WTC11 (cell line): ENCODE measurements at regions not wholly inside any gene's neighbourhood (a gene's known extent, or its start where the extent isn't known, plus 50 kb on each side); places are given as distances from the start of the nearest gene placed in this dataset.

Experiments used
- ATAC-seq: fragments of 200-7000 bp; cut with Tn5 transposase; 2 replicates; pipeline ENCODE4 v1.10.0; 2021; ENCODE audit warnings: mild to moderate bottlenecking, moderate library complexity
- CTCF ChIA-PET: fragments of 300-600 bp; sonication (Branson Sonifier 250); formaldehyde crosslinking; loops from one replicate; lab custom pipeline; 2021; ENCODE audit warnings: antibody characterized with exemption; lab: Charles Lee
- POLR2A ChIA-PET: fragments of 350-600 bp; sonication (Branson Sonifier 250); formaldehyde crosslinking; loops from one replicate; lab custom pipeline; 2021; ENCODE audit warnings: antibody characterized with exemption; lab: Charles Lee
- DNase-seq: peaks from one replicate; pipeline ENCODE4 v3.0.0; 2021; ENCODE audit warnings: low spot score
- H3K27ac Mint-ChIP-seq: 2 replicates; pipeline ENCODE4 v1.8.0; 2021; ENCODE audit warnings: mixed read lengths
- H3K27me3 Mint-ChIP-seq: 2 replicates; pipeline ENCODE4 v1.8.0; 2021; ENCODE audit warnings: low read depth, mild to moderate bottlenecking, moderate library complexity, mixed read lengths
- H3K36me3 Mint-ChIP-seq: 2 replicates; pipeline ENCODE4 v1.8.0; 2021; ENCODE audit warnings: mixed read lengths
- H3K4me1 Mint-ChIP-seq: 2 replicates; pipeline ENCODE4 v1.8.0; 2022; ENCODE audit warnings: mixed read lengths
- H3K4me3 Mint-ChIP-seq: 2 replicates; pipeline ENCODE4 v1.8.0; 2021; ENCODE audit warnings: mild to moderate bottlenecking, moderate library complexity, mixed read lengths
- H3K9me3 Mint-ChIP-seq: 2 replicates; pipeline ENCODE4 v1.8.0; 2021; ENCODE audit warnings: mixed read lengths
- ATF6 ChIP-seq: sonication (generic); formaldehyde crosslinking; IDR thresholded peaks from 2 replicates; pipeline ENCODE4 v1.8.1; 2023; ENCODE audit warnings: mild to moderate bottlenecking, missing genetic modification reagents
- CBFB ChIP-seq: sonication (generic); formaldehyde crosslinking; IDR thresholded peaks from 2 replicates; pipeline ENCODE4 v1.8.1; 2022; ENCODE audit warnings: mild to moderate bottlenecking, low read depth, missing genetic modification reagents
- CREB1 ChIP-seq: sonication (generic); formaldehyde crosslinking; IDR thresholded peaks from 2 replicates; pipeline ENCODE4 v1.8.0; 2023; ENCODE audit warnings: mild to moderate bottlenecking, missing genetic modification reagents
- ETV6 ChIP-seq: sonication (generic); formaldehyde crosslinking; IDR thresholded peaks from 2 replicates; pipeline ENCODE4 v1.8.1; 2022; ENCODE audit warnings: mild to moderate bottlenecking, missing genetic modification reagents
- FOXJ3 ChIP-seq: sonication (generic); formaldehyde crosslinking; IDR thresholded peaks from 2 replicates; pipeline ENCODE4 v1.9.0; 2021; ENCODE audit warnings: missing genetic modification reagents, mild to moderate bottlenecking, borderline replicate concordance
- FOXP1 ChIP-seq: sonication (generic); formaldehyde crosslinking; IDR thresholded peaks from 2 replicates; pipeline ENCODE4 v1.8.0; 2022; ENCODE audit warnings: missing genetic modification reagents, mild to moderate bottlenecking, moderate library complexity, borderline replicate concordance
- HMGA2 ChIP-seq: fragments of 250-450 bp; sonication (Bioruptor Pico); IDR thresholded peaks from 2 replicates; pipeline ENCODE4 v1.4.0; 2021; ENCODE audit warnings: mild to moderate bottlenecking, moderate library complexity
- IRF2 ChIP-seq: sonication (generic); formaldehyde crosslinking; IDR thresholded peaks from 2 replicates; pipeline ENCODE4 v1.8.0; 2022; ENCODE audit warnings: low read depth, missing genetic modification reagents, borderline replicate concordance
- MYBL2 ChIP-seq: sonication (generic); formaldehyde crosslinking; IDR thresholded peaks from 2 replicates; pipeline ENCODE4 v1.8.1; 2023; ENCODE audit warnings: mild to moderate bottlenecking, moderate library complexity, missing genetic modification reagents
- NFYB ChIP-seq: sonication (generic); formaldehyde crosslinking; conservative IDR thresholded peaks from 2 replicates; pipeline ENCODE4 v1.8.0; 2022; ENCODE audit warnings: low read depth, missing genetic modification reagents
- NR1H2 ChIP-seq: sonication (generic); formaldehyde crosslinking; IDR thresholded peaks from 2 replicates; pipeline ENCODE4 v1.9.0; 2021; ENCODE audit warnings: mild to moderate bottlenecking, moderate library complexity, missing genetic modification reagents
- NR2C2 ChIP-seq: sonication (generic); formaldehyde crosslinking; IDR thresholded peaks from 2 replicates; pipeline ENCODE4 v1.8.0; 2022; ENCODE audit warnings: mild to moderate bottlenecking, missing genetic modification reagents
- NR3C1 ChIP-seq: sonication (generic); formaldehyde crosslinking; conservative IDR thresholded peaks from 2 replicates; pipeline ENCODE4 v1.8.1; 2023; ENCODE audit warnings: low read depth, mild to moderate bottlenecking, missing genetic modification reagents
- RELA ChIP-seq: sonication (generic); formaldehyde crosslinking; IDR thresholded peaks from 2 replicates; pipeline ENCODE4 v1.8.1; 2022; ENCODE audit warnings: missing genetic modification reagents, mild to moderate bottlenecking, borderline replicate concordance
- SMAD4 ChIP-seq: sonication (generic); formaldehyde crosslinking; IDR thresholded peaks from 2 replicates; pipeline ENCODE4 v1.8.0; 2022; ENCODE audit warnings: mild to moderate bottlenecking, missing genetic modification reagents
- ZNF232 ChIP-seq: sonication (generic); formaldehyde crosslinking; IDR thresholded peaks from 2 replicates; pipeline ENCODE4 v1.8.0; 2022; ENCODE audit warnings: mild to moderate bottlenecking, missing genetic modification reagents
- ZNF425 ChIP-seq: fragments of 250-450 bp; sonication (Bioruptor Pico); conservative IDR thresholded peaks from 2 replicates; pipeline ENCODE4 v1.9.0; 2021; ENCODE audit warnings: mild to moderate bottlenecking
- ZNF671 ChIP-seq: fragments of 250-450 bp; sonication (Bioruptor Pico); IDR thresholded peaks from 2 replicates; pipeline ENCODE4 v1.8.0; 2021; ENCODE audit warnings: mild to moderate bottlenecking
- TF ChIP-seq, protein P1 (sequence below): sonication (generic); formaldehyde crosslinking; IDR thresholded peaks from 2 replicates; pipeline ENCODE4 v1.8.0; 2023; ENCODE audit warnings: mild to moderate bottlenecking, missing genetic modification reagents
- TF ChIP-seq, protein P2 (sequence below): sonication (generic); formaldehyde crosslinking; IDR thresholded peaks from 2 replicates; pipeline ENCODE4 v1.8.1; 2022; ENCODE audit warnings: mild to moderate bottlenecking, missing genetic modification reagents, moderate library complexity, borderline replicate concordance
- TF ChIP-seq, protein P3 (sequence below): sonication (generic); formaldehyde crosslinking; IDR thresholded peaks from 2 replicates; pipeline ENCODE4 v1.8.1; 2023; ENCODE audit warnings: mild to moderate bottlenecking, missing genetic modification reagents

GRCh38 chr10:130790339-130790738 is 521.2 kb downstream of the TCERG1L start (continued):
- TF ChIP-seq ATF6 (CRISPR knock-in tag) (no peak), NFYB (no peak)
- TF ChIP-seq, all 79 proteins: peak for 0

DNA sequence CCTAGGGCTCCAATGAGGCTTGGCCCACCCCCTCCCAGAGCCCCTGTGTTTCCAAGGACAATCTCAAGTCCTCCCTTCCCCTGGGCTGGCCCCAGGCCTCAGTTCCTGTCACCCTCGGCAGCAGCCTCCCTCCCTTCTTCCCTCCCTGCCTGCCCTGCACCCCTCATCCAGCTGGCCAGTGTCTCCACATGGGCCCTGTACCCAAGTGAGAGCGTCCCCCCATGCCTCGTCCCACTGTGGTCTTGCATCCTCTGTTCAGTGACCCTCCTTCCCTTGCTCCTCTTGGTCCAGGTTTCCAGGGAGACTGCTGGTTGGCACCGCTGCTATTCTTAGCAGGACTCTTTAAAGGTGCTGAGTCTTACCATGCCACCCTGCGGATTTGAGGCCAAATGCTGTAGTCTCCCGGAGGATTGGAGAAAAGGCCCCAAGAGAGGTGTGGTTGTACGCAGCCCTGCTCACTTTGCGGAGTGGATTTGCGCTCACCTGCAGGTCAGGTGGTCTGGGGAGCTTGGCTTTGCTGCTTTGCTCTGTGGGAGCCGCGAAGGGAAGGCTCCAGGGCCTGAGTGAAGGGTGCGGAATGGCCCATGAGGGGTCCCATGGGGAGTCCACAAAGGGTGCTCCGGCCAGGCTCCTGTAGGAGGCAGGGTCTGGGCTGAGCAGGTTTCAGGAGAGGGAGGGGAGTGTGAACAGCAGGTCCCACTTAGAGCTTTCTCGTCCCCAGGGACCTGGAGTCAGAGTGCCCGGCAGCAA is 519.2 kb downstream of the TCERG1L start:
- DNase-seq (no peak), ATAC-seq (no peak)
- TF ChIP-seq, protein P1, sequence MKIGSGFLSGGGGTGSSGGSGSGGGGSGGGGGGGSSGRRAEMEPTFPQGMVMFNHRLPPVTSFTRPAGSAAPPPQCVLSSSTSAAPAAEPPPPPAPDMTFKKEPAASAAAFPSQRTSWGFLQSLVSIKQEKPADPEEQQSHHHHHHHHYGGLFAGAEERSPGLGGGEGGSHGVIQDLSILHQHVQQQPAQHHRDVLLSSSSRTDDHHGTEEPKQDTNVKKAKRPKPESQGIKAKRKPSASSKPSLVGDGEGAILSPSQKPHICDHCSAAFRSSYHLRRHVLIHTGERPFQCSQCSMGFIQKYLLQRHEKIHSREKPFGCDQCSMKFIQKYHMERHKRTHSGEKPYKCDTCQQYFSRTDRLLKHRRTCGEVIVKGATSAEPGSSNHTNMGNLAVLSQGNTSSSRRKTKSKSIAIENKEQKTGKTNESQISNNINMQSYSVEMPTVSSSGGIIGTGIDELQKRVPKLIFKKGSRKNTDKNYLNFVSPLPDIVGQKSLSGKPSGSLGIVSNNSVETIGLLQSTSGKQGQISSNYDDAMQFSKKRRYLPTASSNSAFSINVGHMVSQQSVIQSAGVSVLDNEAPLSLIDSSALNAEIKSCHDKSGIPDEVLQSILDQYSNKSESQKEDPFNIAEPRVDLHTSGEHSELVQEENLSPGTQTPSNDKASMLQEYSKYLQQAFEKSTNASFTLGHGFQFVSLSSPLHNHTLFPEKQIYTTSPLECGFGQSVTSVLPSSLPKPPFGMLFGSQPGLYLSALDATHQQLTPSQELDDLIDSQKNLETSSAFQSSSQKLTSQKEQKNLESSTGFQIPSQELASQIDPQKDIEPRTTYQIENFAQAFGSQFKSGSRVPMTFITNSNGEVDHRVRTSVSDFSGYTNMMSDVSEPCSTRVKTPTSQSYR (CRISPR knock-in tag): no peak
- TF ChIP-seq NR1H2 (CRISPR knock-in tag) (no peak), FOXJ3 (CRISPR knock-in tag) (no peak), RELA (CRISPR knock-in tag) (no peak), SMAD4 (CRISPR knock-in tag) (no peak), ZNF425 (CRISPR knock-in tag) (no peak), ZNF232 (CRISPR knock-in tag) (no peak)
- TF ChIP-seq, protein P2, sequence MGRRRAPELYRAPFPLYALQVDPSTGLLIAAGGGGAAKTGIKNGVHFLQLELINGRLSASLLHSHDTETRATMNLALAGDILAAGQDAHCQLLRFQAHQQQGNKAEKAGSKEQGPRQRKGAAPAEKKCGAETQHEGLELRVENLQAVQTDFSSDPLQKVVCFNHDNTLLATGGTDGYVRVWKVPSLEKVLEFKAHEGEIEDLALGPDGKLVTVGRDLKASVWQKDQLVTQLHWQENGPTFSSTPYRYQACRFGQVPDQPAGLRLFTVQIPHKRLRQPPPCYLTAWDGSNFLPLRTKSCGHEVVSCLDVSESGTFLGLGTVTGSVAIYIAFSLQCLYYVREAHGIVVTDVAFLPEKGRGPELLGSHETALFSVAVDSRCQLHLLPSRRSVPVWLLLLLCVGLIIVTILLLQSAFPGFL (CRISPR knock-in tag): no peak
- H3K4me3 Mint-ChIP-seq: no peak overlapping the region
- CTCF ChIA-PET: no interaction called here
- H3K9me3 Mint-ChIP-seq: peaks cover 49% of the 10 kb centered on the region
- no peaks in the 10 kb centered on the region for H3K4me1 Mint-ChIP-seq
- POLR2A ChIA-PET: no interaction called here
- no peak overlapping the region for H3K27ac Mint-ChIP-seq
- H3K27me3 Mint-ChIP-seq: no peaks in the 10 kb centered on the region; the same call in 1 of the 2 replicates
- peaks cover 56% of the 10 kb centered on the region for H3K36me3 Mint-ChIP-seq

GRCh38 chr10:130795819-130796218 is 515.7 kb downstream of the TCERG1L start:
- CTCF ChIA-PET: no interaction called here
- no peak for ATAC-seq
- no peaks in the 10 kb centered on the region for H3K4me1 Mint-ChIP-seq
- peaks cover 55% of the 10 kb centered on the region for H3K9me3 Mint-ChIP-seq
- H3K27ac Mint-ChIP-seq: no peak overlapping the region
- no peak for DNase-seq
- peaks cover 56% of the 10 kb centered on the region for H3K36me3 Mint-ChIP-seq
- POLR2A ChIA-PET: no interaction called here
- H3K4me3 Mint-ChIP-seq: no peak overlapping the region
- TF ChIP-seq, protein P3, sequence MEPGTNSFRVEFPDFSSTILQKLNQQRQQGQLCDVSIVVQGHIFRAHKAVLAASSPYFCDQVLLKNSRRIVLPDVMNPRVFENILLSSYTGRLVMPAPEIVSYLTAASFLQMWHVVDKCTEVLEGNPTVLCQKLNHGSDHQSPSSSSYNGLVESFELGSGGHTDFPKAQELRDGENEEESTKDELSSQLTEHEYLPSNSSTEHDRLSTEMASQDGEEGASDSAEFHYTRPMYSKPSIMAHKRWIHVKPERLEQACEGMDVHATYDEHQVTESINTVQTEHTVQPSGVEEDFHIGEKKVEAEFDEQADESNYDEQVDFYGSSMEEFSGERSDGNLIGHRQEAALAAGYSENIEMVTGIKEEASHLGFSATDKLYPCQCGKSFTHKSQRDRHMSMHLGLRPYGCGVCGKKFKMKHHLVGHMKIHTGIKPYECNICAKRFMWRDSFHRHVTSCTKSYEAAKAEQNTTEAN (CRISPR knock-in tag): no peak
- no peak for TF ChIP-seq RELA (CRISPR knock-in tag)
- no peak for TF ChIP-seq FOXJ3 (CRISPR knock-in tag)
- no peak for TF ChIP-seq ZNF671
- TF ChIP-seq ETV6 (CRISPR knock-in tag): no peak
- no peak for TF ChIP-seq IRF2 (CRISPR knock-in tag)
- no peak for TF ChIP-seq NR3C1 (CRISPR knock-in tag)
- TF ChIP-seq CBFB: no peak
- TF ChIP-seq FOXP1 (CRISPR knock-in tag): no peak
- no peak for TF ChIP-seq HMGA2
- no peak for TF ChIP-seq CREB1
- no peak for TF ChIP-seq NR2C2
- no peak for TF ChIP-seq MYBL2 (CRISPR knock-in tag)
- TF ChIP-seq ZNF232 (CRISPR knock-in tag): no peak
- no peaks in the 10 kb centered on the region; the same call in 1 of the 2 replicates for H3K27me3 Mint-ChIP-seq
